ENCODE measurements at regions not wholly inside any gene's neighbourhood (a gene's known extent, or its start where the extent isn't known, plus 50 kb on each side); places are given as distances from the start of the nearest gene placed in this dataset.

GRCh38 chr7:118028226-118028625 is 155.0 kb upstream of the CTTNBP2 start:
- POLR2A ChIA-PET: no interaction called here
- CTCF ChIA-PET: no interaction called here
- TF ChIP-seq, protein P1, sequence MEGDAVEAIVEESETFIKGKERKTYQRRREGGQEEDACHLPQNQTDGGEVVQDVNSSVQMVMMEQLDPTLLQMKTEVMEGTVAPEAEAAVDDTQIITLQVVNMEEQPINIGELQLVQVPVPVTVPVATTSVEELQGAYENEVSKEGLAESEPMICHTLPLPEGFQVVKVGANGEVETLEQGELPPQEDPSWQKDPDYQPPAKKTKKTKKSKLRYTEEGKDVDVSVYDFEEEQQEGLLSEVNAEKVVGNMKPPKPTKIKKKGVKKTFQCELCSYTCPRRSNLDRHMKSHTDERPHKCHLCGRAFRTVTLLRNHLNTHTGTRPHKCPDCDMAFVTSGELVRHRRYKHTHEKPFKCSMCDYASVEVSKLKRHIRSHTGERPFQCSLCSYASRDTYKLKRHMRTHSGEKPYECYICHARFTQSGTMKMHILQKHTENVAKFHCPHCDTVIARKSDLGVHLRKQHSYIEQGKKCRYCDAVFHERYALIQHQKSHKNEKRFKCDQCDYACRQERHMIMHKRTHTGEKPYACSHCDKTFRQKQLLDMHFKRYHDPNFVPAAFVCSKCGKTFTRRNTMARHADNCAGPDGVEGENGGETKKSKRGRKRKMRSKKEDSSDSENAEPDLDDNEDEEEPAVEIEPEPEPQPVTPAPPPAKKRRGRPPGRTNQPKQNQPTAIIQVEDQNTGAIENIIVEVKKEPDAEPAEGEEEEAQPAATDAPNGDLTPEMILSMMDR (IDR thresholded peaks at IDR 0.05; ENCODE audit: insufficient read depth, low read length, missing control alignments): no peak
- no peak overlapping the region for H3K4me3 ChIP-seq (ENCODE audit: low read depth, low read length)
- no peak for DNase-seq (ENCODE audit: low read depth, low spot score)

- ChIA-PET POLR2A (no interaction called here), CTCF (no interaction called here)
- TF ChIP-seq, protein P1 (IDR thresholded peaks at IDR 0.05; ENCODE audit: insufficient read depth, low read length, missing control alignments): no peak
- no peak overlapping the region for H3K4me3 ChIP-seq (ENCODE audit: low read depth, low read length)
- no peak for DNase-seq (ENCODE audit: low read depth, low spot score)
Measured at GRCh38 chr7:118029826-118030422, 154.0 kb upstream of the LSM8 start.

DNA sequence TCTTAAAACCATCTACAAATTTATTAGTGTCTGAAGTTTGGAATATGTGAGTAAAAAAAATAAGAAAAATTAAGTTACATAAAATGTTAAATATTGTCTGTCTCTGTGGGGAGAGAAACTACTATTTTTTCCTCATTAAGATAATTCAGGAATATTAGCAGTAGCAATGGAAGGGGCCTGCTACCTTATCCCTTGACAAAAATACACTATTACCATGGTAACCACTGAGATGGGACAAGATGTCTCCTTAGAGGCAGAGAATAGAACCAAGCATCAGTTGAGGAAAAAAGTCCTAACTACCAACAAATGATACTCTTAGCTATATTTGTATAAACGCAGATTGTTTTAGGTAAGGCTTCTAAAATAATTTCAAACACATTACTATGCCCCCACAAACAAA is 150.7 kb upstream of the LSM8 start:
- TF ChIP-seq, protein P1 (IDR thresholded peaks at IDR 0.05; ENCODE audit: insufficient read depth, low read length, missing control alignments): no peak
- POLR2A ChIA-PET: no interaction called here
- no peak overlapping the region for H3K4me3 ChIP-seq (ENCODE audit: low read depth, low read length)
- DNase-seq (ENCODE audit: low read depth, low spot score): no peak
- CTCF ChIA-PET: no interaction called here

GRCh38 chr7:118039963-118040489 is 143.9 kb upstream of the LSM8 start:
- ChIA-PET CTCF (no interaction called here), POLR2A (no interaction called here)
- H3K4me3 ChIP-seq (ENCODE audit: low read depth, low read length): no peak overlapping the region
- no peak for DNase-seq (ENCODE audit: low read depth, low spot score)
- TF ChIP-seq, protein P1 (IDR thresholded peaks at IDR 0.05; ENCODE audit: insufficient read depth, low read length, missing control alignments): no peak

- DNase-seq (ENCODE audit: low read depth, low spot score): no peak
- CTCF ChIA-PET: no interaction called here
- TF ChIP-seq, protein P1 (IDR thresholded peaks at IDR 0.05; ENCODE audit: insufficient read depth, low read length, missing control alignments): no peak
- no peak overlapping the region for H3K4me3 ChIP-seq (ENCODE audit: low read depth, low read length)
- POLR2A ChIA-PET: no interaction called here
Measured at GRCh38 chr7:118040562-118040961, 143.4 kb upstream of the LSM8 start.

GRCh38 chr7:118041251-118041878 is 142.6 kb upstream of the LSM8 start:
- CTCF ChIA-PET: no interaction called here

More at GRCh38 chr7:118041251-118041878, 142.6 kb upstream of the LSM8 start:
- TF ChIP-seq, protein P1 (IDR thresholded peaks at IDR 0.05; ENCODE audit: insufficient read depth, low read length, missing control alignments): no peak
- POLR2A ChIA-PET: no interaction called here
- no peak overlapping the region for H3K4me3 ChIP-seq (ENCODE audit: low read depth, low read length)
- DNase-seq (ENCODE audit: low read depth, low spot score): no peak

Measured in AG04449 (cell line).